Colon (tissue), 2 donors: ENCODE measurements at regions not wholly inside any gene's neighbourhood (a gene's known extent, or its start where the extent isn't known, plus 50 kb on each side); places are given as distances from the start of the nearest gene placed in this dataset.

Experiments
- FAIRE-seq: peaks from 2 replicates; lab custom pipeline; 2012; peaks lifted over from hg19 to GRCh38; lab: Jason Lieb, UNC
- donor health status: control.
- donor health status: control.

DNA sequence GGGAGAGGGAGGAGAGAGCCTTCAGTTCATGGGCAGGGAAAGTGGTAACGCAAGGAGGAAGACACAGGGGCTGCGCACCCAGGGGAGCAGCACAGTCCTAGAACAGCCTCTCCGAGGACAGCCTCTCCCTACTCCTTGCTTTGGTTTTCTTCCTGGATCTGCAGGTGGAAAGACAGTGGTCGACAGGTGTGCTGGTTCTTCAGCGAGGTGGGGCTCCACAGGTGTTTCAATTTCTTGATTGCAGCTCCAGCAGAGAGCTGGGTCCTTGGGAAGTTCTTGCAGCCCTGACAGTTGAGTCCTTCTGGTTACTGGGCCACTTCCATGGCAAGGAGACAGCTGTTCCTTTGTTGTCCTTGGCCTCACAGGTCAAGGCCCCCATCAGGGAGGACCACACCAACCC is 220.7 kb upstream of the NR2F2 start:
- FAIRE-seq = no peak

DNA sequence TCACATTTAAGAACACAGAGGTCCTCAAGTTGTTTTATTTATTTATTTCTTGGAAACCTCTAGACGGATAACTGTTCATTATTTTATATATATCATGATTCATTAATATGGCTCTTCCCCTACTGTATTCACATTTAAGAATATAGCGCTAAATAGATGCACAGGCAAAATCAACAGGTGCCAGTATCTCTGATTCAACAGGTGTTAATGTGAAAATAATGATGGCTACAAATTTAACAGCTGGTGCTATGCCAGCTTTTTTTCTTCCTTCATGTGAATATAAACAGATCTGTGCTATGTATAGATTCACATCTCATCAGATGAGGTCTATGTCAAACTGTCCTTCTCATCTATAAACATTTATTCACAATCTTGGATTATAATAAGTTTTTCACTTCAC is 218.5 kb upstream of the NR2F2 start:
- FAIRE-seq = no peak

DNA sequence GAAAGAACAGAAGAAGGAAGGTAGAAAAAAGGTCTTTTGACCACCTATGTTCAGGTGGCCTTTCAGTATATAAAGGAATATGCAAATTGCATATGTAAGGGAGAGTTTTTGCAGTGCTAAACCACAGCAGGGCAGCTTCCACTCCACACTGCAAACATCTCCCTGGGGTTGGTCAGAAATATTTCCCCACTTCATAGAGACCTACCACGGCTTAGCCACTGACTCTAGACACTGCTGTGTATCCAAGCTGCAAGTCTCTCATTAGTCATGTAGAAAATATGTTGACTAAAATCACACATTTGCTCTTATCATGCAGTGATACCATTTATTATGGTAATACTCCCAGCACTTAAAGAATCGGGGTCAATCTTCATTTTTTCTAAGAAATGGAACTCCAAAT is 214.9 kb upstream of the NR2F2 start:
- no peak for FAIRE-seq

DNA sequence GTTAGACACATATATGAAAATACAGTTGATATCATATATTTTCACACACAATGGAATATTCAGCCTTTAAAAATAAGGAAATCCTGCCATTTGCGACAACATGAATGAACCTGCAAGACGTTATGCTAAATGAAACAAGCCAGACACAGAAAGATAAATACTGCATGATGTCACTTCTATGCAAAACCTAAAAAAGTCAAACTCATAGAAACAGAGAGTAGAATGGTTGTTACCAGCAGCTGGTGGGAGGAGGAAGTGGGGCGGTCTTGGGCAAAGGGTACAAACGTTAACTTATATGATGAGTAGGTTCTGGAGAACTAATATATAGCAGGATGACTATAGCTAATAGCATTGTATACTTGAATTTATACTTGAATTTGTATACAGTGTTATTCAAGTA is 213.2 kb upstream of the NR2F2 start:
- FAIRE-seq = no peak

DNA sequence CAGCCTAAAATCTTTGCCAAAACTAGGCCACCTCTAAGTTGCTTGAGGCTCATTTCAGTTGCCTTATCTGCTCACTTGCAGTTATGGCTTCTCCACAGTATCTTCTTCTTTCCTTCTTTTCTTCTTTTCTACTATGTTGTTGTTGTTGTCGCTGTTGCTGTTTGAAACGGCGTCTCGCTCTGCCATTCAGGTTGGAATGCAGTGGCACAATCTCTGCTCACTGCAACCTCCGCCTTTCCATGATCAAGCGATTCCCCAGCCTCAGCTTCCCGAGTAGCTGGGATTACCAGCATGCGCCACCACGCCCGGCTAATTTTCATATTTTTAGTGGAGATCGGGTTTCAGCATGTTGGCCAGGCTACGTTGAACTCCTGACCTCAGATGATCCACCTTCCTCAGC is 210.8 kb upstream of the NR2F2 start:
- FAIRE-seq = no peak

DNA sequence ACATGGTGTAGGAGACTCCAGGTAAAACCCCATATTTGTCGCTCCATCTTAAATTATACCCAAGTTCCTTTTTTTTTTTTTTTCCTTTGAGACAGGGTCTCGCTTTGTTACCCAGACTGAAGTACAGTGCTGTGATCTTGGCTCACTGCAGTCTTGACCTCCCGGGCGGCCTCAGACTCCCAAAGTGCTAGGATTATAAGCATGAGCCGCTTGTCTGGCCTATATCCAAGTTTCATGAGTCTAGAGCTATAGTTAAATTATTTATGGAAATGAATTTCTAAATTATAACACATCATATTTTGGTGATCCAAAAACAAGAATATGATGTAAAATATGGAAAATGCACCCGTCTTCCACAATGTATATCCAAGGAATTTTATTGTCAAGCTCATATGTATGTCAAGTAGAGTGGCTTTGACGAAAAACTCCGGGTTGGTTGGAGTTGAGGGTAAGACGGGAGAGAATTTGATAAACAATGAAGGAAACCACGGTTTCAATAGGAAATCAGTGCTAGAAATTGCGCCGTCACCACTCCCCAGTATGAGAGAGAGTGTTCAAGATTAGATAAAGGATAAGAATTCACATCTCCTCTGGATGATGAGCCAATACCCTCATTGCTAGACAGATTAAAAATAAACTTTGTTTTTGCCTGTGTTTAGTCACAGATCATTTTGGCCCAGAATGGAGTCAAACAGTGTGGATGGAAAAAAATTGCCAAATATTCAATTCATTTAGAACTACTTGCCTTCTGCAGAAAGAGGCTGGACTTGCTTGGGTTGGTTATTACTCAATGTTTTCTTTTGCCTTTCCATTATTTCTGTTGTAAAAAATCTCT is 209.2 kb upstream of the NR2F2 start:
- FAIRE-seq = no peak

DNA sequence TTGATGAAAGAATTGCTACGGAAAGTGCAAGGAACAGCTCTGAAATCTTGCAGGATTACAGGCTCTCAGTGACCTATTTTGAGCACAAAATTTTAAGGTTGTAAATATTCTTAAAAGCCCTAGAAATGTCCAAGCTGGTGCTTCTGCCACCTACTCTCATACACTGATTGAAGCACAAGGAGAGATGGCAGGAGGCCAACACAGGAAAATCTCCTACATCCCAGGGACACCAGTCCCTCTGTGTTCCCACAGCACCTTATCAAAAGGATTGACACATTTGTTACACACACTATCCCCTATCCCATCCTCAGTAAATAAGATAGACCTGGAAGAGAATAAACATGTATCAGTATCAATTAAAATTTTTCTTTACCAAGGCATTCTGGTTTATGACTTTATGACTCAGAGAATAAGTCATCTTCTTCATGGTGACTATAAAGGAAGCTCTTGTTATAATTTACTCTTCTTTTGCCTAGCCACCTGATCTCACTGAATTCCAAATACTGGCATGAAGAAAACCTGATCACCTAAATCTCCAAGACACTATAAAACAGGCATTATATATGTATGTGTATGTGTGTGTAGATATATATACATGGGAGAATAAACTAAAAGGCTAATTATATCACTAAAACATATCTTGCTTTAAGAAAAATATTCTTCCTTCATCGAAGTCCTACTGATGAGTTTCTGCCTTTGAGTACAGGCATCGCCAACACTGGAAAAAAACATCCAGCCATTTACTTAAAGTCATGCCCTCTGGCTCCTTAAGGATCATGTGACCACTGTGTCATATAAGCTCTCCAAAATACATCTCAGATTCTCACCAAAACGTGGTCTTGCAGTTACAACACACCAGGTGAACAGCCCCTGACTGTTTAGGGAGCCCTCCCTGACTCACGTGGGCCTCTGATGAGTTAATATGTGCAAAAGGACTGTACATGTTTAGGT is 208.1 kb upstream of the NR2F2 start:
- no peak for FAIRE-seq

DNA sequence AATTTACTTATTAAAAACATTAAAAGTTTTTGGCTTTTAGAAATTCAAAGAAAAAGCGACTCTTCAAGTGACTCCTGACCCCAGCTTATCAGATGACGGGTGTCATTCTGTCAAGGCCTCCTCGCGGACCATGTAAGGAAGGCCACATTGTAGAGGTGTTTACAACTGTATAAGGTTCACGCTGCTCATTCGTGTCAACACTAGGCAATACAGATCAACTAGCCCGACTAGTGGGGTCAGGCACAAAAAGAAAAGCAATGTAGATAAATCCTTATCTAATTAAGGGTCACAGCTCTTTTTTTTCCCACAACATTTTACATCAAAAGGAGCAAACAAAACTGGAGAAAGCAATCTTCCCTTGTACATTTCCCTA is 207.5 kb upstream of the NR2F2 start:
- no peak for FAIRE-seq

DNA sequence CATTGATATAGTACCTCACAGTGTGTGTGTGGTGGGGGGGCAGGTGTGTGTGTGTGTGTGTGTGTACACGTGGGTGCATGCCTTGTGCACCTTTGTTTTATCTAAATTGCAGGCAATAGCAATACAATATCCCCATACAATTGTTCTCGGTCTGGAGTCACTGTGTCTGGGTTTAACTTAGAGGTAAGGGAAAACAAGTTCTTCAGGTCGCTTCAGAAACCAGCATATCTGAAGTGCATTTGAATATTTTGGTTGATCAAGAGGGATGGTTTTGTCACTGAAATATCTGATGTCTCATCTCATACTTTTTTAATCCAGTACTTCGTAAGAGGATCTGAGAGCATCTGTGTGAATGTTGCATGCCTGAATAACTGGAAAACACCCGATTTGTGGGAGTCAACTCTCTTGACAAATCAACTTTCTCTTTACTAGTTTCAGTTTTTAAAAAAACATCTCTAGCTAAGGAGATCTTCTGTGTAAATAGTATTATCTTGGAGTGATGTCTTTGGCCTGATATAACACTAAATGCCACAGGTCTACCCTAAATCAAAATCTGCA is 206.8 kb upstream of the NR2F2 start:
- no peak for FAIRE-seq

DNA sequence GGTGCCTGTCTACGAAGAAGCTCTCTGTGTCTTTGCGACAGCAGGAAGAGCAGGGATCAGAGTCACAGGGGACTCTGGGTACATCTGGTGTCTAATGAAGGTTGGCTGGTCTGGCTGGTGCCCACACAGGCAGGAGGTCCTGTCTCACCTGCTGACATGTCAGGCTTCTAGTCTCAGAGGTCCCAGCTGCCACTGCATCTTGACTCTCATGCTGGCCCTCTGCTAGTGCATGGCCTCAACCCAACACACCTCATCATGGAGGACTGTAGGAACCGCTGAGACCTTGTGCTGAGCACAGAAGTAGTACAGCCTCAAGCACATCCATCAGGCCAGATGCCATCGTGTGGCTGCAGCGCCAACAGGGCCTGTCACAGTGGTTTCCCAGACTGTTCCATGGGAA is 206.1 kb upstream of the NR2F2 start:
- no peak for FAIRE-seq

DNA sequence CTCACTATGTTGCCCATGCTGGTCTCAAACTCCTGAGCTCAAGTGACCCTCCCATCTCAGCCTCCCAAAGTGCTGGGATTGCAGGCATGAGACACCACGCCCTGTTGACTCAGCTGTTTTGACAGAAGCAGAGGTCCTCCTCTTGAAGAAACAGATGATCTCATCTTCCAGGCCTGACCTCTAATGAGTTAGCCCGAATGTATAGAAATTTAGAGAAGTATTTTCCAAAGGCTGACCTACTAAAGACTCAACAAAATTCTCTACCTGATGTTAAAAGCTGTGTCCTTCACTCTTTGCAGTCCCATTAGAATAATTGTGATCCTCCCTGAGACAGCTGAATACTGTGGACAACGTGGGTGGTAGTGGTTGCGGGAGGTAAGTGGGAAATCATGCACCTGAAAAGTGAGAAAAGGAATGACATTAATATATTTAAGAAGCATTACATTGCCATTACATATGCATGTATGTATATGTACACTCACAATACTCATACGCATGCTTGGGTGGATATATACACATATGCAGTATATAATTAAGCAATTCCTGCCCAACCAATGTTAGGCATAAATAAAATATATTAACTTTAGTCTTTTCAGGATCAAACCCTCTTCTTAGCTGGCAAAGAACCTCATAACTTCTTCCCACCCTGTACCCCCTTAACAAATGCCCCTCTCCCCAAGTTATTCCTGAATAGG is 204.6 kb upstream of the NR2F2 start:
- FAIRE-seq = no peak

DNA sequence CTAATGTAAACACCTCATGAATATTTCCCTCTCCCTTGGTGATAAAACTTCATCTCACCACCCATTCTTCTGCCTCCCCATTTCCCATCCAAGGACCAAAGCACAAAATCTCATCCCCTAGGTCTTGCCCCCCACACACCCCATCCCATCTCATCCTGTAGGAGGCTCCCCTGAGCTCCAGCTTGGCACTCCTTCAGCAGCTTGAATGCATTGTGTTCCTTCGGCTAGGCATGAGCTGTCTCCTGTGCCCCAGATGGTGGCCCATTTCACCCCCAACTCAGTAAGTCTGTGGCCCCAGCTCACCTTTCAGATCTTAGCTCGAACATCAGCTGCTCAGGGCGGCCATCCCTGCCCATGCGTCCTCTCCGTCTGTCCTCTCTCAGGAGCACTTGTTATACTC is 203.6 kb upstream of the NR2F2 start:
- no peak for FAIRE-seq

DNA sequence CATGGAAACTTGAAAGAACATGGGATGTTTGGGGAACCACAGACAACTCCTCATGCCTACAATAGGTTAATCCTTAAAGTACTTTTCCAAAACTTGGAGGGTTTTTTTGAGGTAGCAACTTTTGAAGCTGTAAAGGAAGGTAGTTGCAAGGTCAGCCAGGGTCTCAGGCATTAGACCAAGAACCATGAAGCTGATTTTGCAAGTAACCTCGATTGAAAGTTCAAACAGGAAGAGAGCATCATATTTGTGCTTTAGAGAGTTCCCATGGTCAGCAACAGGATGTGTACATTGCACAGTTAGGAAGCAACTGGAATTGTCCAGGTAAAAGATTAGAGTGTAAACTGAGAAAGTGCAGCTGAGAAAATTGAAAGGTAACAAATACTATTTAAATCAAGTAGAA is 199.8 kb upstream of the NR2F2 start:
- FAIRE-seq = no peak

DNA sequence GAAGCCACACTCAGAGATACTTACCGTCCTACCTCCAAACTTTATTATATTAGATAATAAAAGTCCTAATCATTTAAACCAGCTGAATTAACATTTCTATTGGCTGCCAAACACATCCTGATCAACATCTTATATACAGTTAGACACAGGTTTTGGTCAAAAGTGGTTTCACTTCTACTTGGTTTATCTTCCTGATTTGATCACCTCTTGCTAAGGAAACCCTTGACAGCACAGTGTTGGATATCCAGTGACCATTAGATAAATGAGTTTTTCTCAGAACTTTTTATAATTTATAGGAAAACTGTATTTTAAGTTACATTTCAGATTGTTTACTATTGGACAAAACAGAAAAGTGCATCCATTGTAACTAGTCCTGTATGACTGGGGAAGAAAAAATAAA is 198.4 kb upstream of the NR2F2 start:
- FAIRE-seq = no peak

DNA sequence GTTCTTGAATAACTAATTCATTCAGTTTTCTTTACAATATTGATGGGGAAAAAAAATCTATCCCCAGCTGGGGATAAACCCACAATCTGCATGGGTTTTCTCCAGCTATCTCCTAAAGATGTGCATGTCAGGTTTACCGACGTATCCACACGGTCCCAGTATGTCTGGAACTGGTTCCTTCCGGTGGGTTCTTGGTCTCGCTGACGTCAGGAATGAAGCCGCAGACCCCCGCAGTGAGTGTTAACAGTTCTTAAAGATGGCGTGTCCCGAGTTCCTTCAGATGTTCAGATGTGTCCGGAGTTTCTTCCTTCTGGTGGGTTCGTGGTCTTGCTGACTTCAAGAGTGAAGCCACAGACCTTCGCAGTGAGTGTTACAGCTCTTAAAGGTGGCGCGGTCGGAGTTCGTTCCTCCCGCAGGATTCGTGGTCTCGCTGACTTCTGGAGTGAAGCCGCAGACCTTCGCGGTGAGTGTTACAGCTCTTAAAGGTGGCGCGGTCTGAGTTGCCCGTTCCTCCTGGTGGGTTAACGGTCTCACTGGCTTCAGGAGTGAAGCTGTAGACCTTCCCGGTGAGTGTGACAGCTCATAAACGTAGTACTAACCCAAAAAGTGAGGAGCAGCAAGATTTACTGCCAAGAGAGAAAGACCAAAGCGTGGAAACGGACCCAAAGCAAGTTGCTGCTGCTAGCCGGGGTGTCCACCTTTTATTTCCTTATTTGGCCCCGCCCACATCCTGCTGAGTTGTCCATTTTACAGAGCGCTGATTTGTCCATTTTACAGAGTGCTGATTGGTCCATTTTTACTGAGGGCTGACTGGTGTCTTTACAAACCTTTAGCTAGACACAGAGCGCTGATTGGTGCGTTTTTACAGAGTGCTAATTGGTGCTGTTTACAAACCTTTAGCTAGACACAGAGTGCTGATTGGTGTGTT is 195.1 kb upstream of the NR2F2 start:
- FAIRE-seq = no peak

DNA sequence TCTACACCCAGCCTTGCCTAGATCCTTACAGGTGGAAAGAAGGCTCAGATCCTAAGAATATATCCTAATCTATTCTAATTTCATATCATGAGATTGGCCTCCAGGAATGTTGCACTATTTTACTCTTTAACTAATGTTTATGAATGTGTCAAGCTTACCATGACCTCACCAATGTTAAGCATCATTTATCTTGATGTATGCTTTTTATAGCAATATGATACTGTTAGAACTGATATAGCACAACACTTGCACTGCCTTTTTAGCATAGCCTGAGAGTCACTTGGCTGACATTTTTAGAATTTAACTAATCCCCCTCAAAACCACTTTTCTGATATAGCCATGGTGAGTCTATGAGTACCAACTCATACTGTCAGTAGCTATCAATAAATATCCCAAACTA is 191.5 kb upstream of the NR2F2 start:
- FAIRE-seq = no peak

DNA sequence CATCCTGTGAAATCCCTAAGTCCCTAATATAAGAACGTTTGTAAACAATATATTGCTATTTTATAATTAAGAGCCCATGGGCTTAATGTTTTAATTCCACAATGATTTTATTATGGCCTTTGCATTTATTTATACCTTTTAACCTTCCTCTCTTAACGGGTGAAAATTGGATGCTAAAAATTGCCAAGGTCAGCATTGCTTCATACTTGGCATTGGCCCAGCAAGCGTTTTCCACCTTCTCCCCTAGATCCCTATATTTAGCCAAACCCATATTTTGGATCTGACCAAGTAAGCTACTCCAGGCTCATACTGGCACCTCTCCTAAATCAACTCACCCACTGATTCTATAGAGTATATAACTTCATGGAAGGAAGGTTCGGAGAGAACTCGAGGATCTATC is 188.0 kb upstream of the NR2F2 start:
- no peak for FAIRE-seq

DNA sequence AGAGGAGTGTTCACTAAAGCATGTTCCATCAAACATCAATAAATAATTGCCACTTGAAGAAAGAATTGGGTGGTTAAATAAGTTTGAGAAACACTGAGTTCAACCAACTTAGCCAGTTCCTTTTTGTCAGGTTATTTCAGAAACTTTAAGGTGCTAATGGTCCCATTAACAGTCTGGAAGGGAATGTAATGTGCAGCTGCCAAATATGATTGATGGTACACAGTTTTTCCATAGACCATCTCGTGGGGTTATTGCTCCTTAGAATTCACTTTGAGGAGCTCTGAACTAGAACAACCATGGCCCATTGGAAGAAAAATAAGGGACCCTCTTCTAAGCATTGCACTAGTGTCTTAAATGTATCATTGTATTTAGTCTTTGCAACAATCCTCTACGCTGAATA is 185.8 kb upstream of the NR2F2 start:
- FAIRE-seq = no peak

DNA sequence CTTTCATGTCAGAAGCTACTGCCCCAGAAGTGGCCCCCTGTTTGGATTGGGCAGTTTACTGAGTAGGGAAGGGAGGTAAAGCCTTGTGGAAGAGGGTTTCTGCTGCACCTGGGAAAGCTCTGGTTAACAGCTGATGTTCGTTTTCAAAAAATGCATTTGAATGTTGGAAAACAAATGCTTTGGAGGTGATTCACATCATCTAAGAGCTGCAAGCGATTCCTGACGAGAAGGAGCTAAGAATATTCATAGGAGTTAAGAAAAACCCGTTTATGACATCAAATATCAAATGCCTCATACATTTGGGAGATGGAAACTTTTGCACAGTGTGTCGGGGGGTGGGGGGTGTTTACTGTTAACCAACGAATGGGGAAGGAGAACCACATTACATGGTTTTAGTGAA is 183.8 kb upstream of the NR2F2 start:
- FAIRE-seq = no peak

DNA sequence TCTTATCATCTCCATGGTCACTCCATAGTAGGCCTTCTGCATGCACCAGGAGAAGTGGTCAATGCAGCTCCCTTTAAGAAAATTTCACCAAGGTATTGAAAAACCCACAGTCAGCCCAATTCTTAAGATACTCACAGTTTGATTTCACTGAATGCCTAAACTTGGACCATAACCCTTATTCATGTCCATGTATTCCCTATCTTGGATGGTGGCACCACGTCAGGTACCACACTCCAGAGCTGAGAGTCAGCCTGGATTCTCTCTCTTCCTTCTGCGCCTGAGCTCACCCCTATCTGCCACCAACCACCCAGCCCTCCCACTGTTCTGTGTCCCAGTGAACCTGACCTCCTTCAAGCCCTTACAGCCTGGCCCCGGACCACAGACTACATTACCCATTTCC is 183.2 kb upstream of the NR2F2 start:
- FAIRE-seq = no peak

DNA sequence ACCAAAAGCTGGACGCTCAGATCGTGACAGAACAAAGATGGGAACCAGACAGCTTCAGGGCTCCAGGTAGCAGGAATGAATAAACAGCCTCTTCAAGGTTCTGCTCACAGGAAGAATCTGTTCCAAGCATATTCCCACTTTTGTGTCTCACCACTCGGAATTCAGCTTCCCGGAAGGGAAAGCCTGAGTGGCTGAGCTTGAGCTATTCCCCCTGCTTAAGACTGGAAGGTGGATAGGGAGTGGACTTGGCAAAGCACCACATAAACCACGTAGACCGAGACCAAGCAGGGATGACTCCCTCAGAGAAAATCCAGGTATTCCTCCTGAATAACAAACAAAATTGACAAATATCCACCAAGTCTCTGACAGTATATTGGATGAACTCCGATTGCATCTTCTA is 180.2 kb upstream of the NR2F2 start:
- FAIRE-seq = no peak
